ENCODE measurements at regions not wholly inside any gene's neighbourhood (a gene's known extent, or its start where the extent isn't known, plus 50 kb on each side); places are given as distances from the start of the nearest gene placed in this dataset.

- TF ChIP-seq CTCF (conservative IDR thresholded peaks at IDR 0.05) (no peak), ZFX (IDR thresholded peaks at IDR 0.05) (no peak)
Measured at GRCh38 chr3:146830231-146830630, 225.1 kb upstream of the PLSCR5 start.
